Middle frontal gyrus (tissue), 1 donor: ENCODE measurements at regions not wholly inside any gene's neighbourhood (a gene's known extent, or its start where the extent isn't known, plus 50 kb on each side); places are given as distances from the start of the nearest gene placed in this dataset.
"Not testable (repeated sequence)": the region's sequence is repeated elsewhere in the genome, so short reads cannot be mapped to it uniquely, and the experiment has no call there.

Experiments
- DNase-seq: peaks from one replicate; pipeline ENCODE4 v3.0.0-alpha.2; 2015; ENCODE audit warnings: low spot score; ENCODE audit errors: extremely low spot score

- DNase-seq: no peak
Observed at GRCh38 chrX:40248822-40249221, 151.1 kb upstream of the BCOR start.

- no peak for DNase-seq
Observed at GRCh38 chrX:40247848-40248622, 150.3 kb upstream of the BCOR start.

GRCh38 chrX:40247382-40247781 lies 149.6 kb upstream of the BCOR start:
- no peak for DNase-seq

- DNase-seq: no peak
Observed at GRCh38 chrX:40245488-40246071, 147.8 kb upstream of the BCOR start.

- DNase-seq: no peak
Observed at GRCh38 chrX:40244980-40245379, 147.2 kb upstream of the BCOR start.

- no peak for DNase-seq
Observed at GRCh38 chrX:40243755-40244515, 146.2 kb upstream of the BCOR start.

GRCh38 chrX:40240844-40241243 lies 143.1 kb upstream of the BCOR start:
- no peak for DNase-seq

- DNase-seq: no peak
Observed at GRCh38 chrX:40237731-40238178, 140.0 kb upstream of the BCOR start.

GRCh38 chrX:40230646-40231045 lies 132.9 kb upstream of the BCOR start:
- no peak for DNase-seq

GRCh38 chrX:40227125-40227524 lies 129.4 kb upstream of the BCOR start:
- DNase-seq: no peak

- no peak for DNase-seq
Observed at GRCh38 chrX:40224658-40225057, 126.9 kb upstream of the BCOR start.

- not testable (repeated sequence) for DNase-seq
Observed at GRCh38 chrX:40222612-40223011, 124.9 kb upstream of the BCOR start.

GRCh38 chrX:40213092-40213491 lies 115.3 kb upstream of the BCOR start:
- no peak for DNase-seq

GRCh38 chrX:40209951-40210617 lies 112.3 kb upstream of the BCOR start:
- DNase-seq: no peak

GRCh38 chrX:40207626-40208025 lies 109.9 kb upstream of the BCOR start:
- no peak for DNase-seq

GRCh38 chrX:40205471-40205870 lies 107.7 kb upstream of the BCOR start:
- DNase-seq: no peak

GRCh38 chrX:40202456-40202855 lies 104.7 kb upstream of the BCOR start:
- no peak for DNase-seq

- DNase-seq: no peak
Observed at GRCh38 chrX:40201329-40201885, 103.6 kb upstream of the BCOR start.

- DNase-seq: no peak
Observed at GRCh38 chrX:40199704-40200103, 101.9 kb upstream of the BCOR start.

GRCh38 chrX:40197071-40197470 lies 99.3 kb upstream of the BCOR start:
- no peak for DNase-seq

- no peak for DNase-seq
Observed at GRCh38 chrX:40195368-40195767, 97.6 kb upstream of the BCOR start.
